GM19043 (cell line): ENCODE measurements at regions not wholly inside any gene's neighbourhood (a gene's known extent, or its start where the extent isn't known, plus 50 kb on each side); places are given as distances from the start of the nearest gene placed in this dataset.
"Not testable (repeated sequence)": the region's sequence is repeated elsewhere in the genome, so short reads cannot be mapped to it uniquely, and the experiment has no call there.

Source experiments
- ATAC-seq: cut with Tn5 transposase; IDR thresholded peaks from one replicate; pipeline ENCODE4 v1.9.1; 2021; ENCODE audit warnings: low read depth; ENCODE audit not compliant: unreplicated experiment

DNA sequence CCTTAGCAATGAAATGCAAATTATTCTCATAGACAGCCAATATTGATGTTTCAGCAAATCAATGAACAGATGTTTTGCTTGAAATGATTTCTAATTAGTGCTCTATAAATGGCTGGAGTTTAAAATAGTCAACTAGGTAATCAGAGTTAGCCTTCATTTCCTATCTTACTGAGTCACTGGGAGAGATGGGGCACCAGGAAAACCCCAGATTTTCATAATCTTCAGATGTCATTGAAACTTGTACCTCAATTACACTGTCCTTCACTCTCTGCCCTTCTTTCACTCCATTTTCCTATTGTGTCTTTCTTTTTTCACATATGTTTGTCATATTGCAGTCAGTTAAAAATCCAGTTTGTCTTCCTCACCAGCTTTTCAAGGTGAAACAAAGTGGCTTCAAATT lies 92.7 kb downstream of the C12orf75 start:
- ATAC-seq = no peak

DNA sequence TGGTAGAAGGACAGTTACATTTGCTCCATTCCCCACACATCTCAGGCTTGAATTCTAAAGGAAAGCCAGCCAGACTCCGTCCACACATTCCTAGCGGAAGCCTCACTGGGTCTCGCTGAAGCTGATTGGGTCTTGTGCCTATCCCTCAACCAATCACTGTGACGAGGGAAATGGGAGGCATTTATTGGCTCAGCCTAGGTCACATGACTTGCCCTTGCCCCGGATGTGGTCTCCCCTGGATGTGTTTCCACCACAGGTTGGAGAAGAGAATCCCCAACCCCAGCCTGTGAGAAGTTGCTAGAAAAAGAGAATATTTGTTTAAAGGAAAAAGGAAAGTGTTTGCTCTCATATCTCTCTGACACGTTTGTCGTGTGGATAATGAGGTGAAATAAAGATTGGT lies 93.4 kb downstream of the C12orf75 start:
- no peak for ATAC-seq

DNA sequence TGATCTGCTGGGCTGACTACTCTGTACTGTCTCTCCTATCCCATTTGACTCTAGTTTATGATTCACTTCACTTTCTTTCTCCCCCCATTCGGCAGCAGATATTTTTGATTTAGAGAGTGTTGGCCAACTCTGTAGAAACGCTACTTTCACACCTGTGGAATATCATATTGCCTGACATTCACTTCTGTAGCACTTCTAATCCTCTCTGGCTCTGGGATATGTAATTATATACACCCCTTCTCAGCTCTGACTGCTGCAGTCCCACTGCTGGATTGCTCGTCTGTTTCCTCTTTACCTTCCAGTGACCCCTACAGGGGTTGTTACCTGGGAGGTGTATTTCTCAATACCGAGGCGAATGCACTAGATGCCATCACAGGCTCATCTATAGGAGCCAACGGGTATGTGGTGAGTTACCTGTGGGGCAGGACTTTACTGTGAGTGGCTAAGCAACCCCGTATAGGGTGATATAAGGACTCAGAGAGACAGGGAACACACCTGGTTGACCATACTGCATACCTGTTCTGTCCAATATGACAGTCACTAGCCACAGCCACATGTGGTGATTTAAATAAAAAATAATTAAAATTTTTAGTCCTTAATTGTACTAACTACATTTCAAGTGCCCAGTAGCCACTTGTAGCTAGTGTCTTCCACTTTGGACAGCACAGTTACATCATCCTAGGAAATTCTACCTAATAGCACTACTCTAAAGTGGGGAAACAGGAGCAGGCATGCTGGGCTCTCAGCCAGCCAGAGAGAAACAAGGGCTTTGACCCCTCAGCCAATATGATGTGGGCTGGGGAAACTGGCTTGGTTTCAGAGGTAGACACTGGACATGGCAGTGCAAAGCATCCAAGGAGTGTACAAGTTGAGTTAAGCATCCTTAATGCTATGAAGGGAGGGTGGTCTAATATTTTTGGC lies 95.0 kb downstream of the C12orf75 start:
- no peak for ATAC-seq

DNA sequence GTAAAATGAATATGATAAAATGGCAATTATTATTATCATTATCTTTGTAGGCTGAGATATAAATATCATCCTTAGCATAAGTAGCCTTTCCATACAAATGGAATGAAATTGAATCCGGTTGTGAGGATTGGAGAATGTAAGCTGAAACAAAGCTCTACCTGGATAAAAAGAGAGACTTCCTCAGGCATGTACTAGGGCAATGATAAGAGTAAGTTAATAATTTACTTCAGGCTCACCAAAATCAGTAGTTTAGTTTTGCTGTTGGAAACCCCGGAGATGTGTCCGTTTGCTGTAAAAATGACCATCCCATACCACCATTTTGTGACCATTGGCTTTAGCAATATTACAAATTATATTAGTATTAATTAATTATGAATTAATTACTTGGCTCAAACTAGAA lies 96.3 kb downstream of the C12orf75 start:
- no peak for ATAC-seq

DNA sequence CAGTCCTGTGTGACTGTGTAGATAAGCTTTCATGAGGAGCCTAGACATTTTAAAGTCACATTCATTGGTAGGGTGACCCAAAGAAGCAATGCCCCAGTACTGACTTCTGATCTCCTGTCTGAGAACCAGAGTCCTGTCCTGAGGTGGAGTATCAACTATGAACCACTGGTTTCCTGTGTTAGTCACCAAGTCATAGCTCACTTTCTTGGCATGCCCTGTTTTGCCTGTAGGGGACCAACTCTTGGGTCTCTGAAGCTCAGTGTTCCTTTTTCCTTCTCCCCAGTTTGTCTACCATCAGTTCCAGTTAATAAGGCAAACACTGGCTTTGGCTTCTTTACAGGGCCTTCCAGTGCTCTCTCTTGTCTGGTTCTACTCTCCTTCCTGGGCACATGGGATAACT lies 97.4 kb downstream of the C12orf75 start:
- ATAC-seq = no peak

DNA sequence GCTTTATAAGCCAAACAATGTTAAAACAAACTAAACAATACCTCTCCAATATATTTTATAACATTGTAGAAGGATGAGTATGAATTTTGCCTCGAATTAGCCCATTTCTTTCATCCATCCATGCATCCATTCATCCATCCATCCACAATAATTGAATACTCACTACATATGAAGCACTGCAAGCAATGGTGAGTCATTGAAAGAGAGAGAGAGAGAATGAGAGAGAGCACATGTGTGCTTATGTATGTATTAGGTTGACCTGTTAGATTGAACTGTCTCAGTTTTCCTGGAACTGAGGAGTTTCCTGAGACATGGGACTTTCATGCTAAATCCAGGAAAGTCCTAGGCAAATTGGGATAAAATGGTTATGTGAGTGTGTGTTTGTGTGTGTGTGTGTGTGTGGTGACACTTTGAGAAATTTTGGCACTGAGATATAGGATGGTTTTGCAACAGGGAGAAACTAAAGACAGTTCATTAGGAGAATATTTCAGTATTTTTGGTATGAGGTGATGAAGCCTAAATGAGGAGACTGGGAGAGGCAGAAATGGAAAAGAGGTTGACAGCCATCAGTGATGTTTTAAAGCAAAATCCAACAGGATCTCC lies 98.4 kb downstream of the C12orf75 start:
- ATAC-seq = no peak

DNA sequence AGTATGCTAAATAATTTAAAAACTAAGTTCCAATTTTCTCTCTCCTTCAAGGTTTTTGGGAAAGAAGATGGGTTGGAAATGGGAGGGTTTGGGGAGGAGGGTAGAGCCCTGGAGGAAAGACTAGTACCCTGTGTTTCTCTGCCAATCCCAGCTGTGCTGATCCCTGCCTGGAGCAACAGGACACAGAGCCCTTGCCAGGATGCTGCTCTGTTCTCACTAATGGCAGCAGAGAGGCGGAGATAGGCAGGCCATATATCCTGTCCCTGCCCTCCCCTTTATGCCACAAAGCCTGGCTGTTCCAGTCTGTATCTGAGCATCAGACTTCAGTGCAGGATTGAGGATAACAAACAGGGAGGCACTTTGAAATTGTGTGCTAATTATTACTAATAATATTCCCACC lies 99.0 kb downstream of the C12orf75 start:
- ATAC-seq = no peak

DNA sequence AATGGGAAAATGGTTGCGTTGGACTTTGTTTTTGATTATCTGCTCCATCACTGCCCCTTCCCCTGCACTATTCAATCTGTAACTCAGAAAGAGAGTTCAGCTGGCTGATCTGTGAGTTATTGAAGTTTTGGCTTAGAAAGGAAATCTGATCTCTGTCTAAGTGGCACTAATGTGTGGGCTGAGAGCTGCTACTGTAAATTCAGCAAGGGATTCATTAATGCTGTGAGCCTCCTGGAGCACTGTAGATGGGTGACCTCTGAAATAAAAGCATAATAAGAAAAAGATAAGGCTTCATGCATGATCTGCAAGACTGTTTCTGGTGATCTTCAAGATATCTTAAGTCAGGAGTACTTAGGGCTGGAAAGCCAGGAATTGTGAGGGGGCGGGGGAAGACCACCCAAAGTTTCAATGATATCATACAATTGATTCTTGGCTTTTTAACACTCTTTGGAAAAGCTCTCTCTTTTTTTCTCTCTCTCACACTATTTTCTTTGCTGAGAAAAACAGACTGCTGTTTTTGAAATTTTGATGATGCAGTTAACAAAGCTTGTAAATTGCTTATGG lies 101.1 kb downstream of the C12orf75 start:
- ATAC-seq = no peak

DNA sequence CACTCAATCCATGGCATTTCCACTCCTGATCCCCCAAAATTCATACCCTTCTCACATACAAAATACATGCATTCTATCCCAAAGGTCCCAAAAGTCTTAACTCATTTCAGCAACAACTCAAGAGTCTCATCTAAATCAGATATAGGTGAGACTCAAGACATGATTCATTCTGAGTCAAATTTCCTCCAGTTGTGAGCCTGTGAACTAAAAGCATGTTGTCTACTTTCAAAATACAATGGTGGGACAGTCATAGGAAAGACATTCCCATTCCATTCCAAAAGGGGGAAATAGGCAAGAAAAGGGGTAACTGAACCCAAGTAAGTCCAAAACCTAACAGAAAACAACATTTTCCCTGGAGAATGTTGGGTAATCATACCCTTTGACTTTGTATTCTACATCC lies 103.3 kb downstream of the C12orf75 start:
- ATAC-seq = no peak

DNA sequence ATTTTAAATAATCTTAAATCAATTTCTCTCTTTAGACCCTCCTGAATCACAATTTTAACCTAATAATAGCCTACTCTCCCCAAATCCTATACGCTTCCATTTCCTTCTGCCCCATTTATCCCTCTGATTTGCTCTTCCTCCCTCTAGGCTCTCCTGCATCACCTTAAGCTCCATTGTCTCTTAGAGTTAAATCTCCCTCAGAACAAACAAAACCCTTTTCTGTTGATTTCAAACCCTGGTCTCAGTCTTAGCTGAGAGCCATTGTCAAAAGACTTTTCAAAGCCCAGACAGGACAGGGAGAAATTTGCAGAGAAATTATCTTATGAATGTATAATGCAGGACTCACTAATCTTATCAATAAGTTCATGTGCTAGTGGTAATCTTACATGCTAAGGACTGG lies 106.1 kb downstream of the C12orf75 start:
- no peak for ATAC-seq

DNA sequence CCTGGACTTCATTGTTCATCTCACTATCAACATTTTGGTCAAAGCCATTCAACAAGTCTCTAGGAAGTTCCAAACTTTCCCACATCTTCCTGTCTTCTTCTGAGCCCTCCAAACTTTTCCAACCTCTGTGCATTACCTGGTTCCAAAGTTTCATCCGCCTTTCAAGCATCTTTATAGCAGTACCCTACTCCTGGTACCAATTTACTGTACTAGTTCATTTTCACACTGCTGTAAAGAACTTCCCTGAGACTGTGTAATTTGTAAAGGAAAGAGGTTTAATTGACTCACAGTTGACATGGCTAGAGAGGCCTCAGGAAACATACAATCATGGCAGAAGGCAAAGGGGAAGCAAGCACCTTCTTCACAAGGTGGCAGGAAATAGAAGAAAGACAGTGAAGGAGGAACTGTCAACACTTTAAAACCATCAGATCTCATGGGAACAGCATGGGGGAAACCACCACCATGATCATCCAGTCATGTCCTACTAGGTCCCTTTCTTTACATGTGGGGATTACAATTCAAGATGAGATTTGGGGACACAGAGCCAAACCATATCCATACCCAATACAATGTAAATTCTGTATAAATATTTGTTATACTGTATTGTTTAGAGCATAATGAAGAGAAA lies 109.7 kb downstream of the C12orf75 start:
- no peak for ATAC-seq

DNA sequence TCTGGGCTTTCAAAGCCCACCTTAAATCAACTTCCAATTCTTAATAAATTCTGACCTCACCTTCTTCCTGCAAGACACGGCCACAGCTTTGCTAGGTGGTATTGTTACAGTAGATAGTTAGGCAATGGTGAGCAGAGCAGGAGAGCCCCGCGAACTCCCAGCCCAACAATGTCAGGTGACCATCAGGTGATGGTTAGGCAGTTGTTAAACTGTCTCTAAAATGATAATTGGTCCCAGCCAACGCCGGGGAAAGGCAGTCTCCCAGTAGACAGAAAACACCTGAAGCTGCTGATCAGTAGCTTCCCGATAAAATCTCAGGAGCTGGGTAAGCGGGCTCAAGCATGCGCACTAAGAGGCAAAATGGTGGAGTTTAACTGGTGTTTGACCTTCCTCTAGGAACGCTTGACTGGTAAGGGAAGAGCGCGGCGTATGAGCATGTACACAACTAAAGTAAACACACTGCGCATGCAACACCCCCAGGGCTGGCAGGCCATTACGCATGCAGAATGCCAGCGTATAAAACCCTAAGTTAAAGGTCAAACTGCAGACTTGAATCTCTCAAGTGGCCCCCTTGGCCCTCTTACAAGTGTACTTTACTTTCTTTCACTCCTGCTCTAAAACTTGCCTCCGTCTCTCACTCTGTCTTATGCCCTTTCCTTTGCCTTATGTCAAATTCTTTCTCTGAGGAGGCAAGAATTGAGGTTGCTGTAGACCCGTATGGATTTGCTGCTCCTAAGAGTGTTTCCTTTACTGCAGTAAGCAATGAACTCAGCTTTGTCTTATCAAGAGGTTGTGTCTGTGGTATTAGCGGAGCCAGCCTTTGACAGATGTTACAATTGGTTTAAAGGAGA lies 113.5 kb downstream of the C12orf75 start:
- no peak for ATAC-seq

DNA sequence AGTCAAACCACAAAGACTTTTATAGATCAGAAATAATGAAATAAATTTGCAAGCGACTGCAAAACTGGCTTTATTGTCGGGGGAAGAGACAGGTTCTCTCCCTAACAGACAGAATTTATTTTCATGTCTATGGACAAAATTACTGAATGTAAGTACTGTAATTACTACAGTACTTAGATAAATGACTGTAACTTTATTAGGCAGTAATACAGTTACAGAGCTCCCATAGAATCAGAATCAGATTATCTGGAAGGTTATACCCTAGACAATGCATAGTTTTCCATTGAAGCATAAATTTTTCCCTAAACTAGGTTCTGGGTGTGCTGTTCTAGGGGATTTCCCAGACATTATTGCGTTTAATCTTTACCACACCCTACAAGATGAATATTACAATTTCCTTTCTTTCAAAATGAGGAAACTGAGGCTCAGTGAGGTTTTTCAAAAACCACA lies 114.2 kb downstream of the C12orf75 start:
- no peak for ATAC-seq

DNA sequence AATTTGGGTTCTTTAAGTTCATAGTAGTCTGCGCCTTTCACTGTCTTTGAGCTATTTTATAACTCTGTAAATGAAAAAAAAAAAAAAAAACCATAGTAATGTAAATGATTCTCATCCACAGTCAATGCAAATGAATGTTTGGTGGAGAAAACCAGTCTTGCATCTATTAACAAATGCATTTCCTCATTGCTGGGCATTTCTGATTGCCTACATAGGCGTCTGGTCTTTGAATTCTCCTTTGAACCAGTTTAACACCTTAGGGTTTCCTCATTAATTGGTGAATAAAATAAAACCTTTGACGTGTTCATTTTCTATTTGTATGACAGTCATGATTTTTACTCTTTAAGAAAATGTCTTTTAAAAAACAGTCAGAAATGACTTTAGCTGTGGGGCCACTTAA lies 114.8 kb downstream of the C12orf75 start:
- ATAC-seq = no peak

DNA sequence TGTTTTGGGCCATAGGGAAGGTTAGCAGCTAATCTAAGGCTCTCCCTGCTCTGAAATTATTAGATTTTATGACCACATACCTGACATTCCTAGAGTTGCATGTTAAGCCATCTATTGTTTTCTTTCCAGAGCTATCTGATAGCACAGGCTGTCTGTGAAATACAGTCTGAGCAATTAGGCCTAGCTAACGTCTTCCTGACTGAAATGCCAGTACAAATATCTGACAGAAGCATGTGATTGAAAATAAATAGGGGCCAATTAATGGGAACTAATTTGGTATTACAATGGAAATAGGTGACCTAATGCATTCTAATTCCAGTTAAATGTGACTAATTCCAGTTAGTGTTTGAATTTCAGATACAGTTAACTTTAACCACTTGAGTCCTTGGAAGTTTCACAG lies 115.2 kb downstream of the C12orf75 start:
- no peak for ATAC-seq

DNA sequence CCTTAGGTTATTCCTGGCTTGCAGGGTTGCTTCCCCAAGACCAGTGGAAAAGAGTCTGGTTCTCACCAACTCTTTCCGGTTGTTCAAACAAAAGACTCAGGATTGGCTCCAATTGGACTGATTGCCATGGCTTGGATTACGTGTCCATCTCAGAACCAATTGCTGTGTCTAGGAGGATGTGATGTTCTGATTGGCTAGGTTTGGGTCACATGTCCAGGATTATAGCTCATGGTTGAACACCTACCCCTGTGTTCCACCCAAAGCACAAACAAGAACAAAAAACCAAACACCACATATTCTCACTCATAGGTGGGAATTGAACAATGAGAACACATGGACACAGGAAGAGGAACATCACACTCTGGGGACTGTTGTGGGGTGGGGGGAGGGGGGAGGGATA lies 116.0 kb downstream of the C12orf75 start:
- ATAC-seq = not testable (repeated sequence)

DNA sequence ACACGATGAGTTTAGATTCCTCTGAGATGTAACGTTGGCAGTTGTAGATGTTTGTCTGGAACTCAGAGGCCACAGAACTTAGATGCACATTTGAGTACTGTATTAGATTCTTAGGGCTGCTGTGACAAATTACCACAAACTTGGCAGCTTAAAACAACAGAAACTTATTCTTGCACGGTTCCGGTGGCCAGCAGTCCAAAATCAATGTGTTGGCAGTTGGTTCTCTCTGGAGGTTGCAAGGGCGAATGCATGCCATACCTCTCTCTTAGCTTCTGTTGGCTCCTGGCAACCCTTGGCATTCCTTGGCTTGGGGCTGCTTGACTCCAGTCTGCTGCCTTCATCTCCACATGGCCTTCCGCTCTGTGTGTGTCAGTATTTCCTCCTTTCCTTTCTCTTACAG lies 118.9 kb downstream of the C12orf75 start:
- ATAC-seq = no peak

DNA sequence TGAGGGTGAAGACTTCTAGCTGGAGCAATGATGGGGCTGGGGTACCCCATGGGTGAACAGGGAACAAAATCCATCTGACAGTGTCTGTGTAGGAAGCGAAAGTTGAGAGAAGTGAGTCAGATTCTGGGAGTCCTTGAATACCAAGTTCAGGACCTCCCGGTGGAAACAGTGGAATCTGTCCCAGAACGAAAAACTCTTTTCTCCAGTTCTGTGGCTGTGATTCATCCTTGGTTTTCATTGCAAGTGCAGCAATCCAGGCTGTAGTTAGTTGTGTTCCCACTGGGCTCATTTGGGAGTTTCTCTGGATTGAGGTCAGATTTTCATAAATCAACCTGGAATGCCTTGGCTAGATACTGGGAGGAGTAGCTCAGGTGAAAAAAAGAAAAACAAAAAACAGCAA lies 120.7 kb downstream of the C12orf75 start:
- no peak for ATAC-seq

DNA sequence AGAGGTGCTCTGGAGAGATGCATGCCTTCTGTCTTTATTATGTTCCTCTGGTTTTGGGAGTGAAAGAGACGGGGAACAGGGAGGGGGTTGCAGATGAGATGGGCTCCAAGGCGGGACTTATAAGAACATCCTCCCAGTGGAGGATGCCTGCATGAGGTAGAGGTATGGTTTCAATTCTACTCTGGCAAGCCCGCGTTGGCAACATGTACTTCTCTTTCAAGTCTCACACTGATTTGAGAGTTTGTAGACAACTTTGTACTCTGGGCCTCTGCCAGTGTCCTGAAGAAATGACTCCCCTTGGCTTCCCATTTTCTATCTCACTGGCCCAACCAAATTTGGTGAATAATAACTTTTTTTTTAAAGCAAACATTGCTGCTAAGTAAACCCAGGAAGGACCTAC lies 121.3 kb downstream of the C12orf75 start:
- no peak for ATAC-seq

DNA sequence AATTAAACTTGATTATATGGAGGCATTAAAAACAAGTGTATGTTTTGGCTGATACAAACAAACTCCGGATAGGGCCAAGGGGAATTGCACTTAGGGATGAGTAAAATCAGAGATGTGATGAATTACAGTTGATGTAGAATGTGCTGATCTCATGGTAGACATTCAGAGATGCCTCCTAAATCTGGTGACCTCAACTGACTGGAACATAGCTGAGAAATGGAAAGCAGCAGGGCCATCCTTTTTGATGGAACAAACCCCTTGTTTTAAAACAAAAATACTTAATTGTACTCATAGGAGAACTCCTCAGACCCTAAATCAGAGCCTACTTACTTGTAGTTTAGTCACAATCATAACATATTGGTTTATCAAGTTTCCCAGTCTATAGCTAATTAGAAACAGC lies 122.8 kb downstream of the C12orf75 start:
- no peak for ATAC-seq
